A549 (cell line): ENCODE measurements at regions not wholly inside any gene's neighbourhood (a gene's known extent, or its start where the extent isn't known, plus 50 kb on each side); places are given as distances from the start of the nearest gene placed in this dataset.

Experiments used
- ATAC-seq, 2 experiments: fragments of 200-7000 bp in 1 of 2; fragments of >200 bp in 1 of 2; cut with Nextera tagmentation in 1 of 2; cut with Tn5 transposase in 1 of 2; 3 replicates each; pipeline versions ENCODE4 v1.8.0 to v1.9.1; 2018 to 2020; ENCODE audit warnings: mild to moderate bottlenecking in 1 of 2, moderate library complexity in 1 of 2
- CTCF ChIA-PET: fragments of 300-600 bp; sonication (Branson Sonifier 250); formaldehyde crosslinking; extraction: SDS; loops from one replicate; lab custom pipeline; 2021; ENCODE audit warnings: antibody characterized with exemption, inconsistent platforms; lab: Yijun Ruan, JAX
- POLR2A ChIA-PET: fragments of 350-600 bp; formaldehyde crosslinking; extraction: SDS; loops from one replicate; lab custom pipeline; 2021; ENCODE audit warnings: antibody characterized with exemption, inconsistent platforms; lab: Yijun Ruan, JAX
- DNase-seq, 2 experiments: peaks; one replicate each; pipeline versions ENCODE4 v3.0.0 to v3.0.0-alpha.2; 2011 to 2016; ENCODE audit warnings: low read depth in 1 of 2, low spot score in 1 of 2
- FAIRE-seq: peaks from 2 replicates; lab custom pipeline; 2011; peaks lifted over from hg19 to GRCh38; lab: Jason Lieb, UNC
- H3K27ac ChIP-seq, 2 experiments: fragments of >200 bp; sonication (Bioruptor Twin); formaldehyde crosslinking; 3 replicates each; pipeline ENCODE4 v1.5.1; 2016 to 2017
- H3K4me1 ChIP-seq: fragments of >200 bp; sonication (Bioruptor Twin); formaldehyde crosslinking; 3 replicates; pipeline ENCODE4 v1.6.1; 2016
- H3K4me2 ChIP-seq: fragments of >200 bp; sonication (Bioruptor Twin); formaldehyde crosslinking; 3 replicates; pipeline ENCODE4 v1.6.1; 2016
- H3K4me3 ChIP-seq: fragments of >200 bp; sonication (Bioruptor Twin); formaldehyde crosslinking; 3 replicates; pipeline ENCODE4 v1.5.1; 2016
- H3K9me3 ChIP-seq: fragments of >200 bp; sonication (Bioruptor Twin); formaldehyde crosslinking; 3 replicates; pipeline ENCODE4 v1.6.1; 2016
- CHD2 ChIP-seq: fragments of 150-350 bp; IDR thresholded peaks from 2 replicates; pipeline ENCODE4 v1.6.1; 2014; ENCODE audit warnings: low read length; ENCODE audit not compliant: partially characterized antibody
- CHD4 ChIP-seq: fragments of 200-600 bp; sonication (generic); IDR thresholded peaks from 2 replicates; pipeline ENCODE4 v1.6.1; 2016; ENCODE audit warnings: antibody characterized with exemption, mild to moderate bottlenecking, borderline replicate concordance
- EP300 ChIP-seq, 2 experiments: fragments of >200 bp; sonication (Bioruptor Twin); formaldehyde crosslinking; IDR thresholded peaks; 2 replicates in 1 of 2; 3 replicates in 1 of 2; pipeline ENCODE4 v1.6.1; 2016 to 2017
- FOXS1 ChIP-seq: fragments of 250-450 bp; sonication (Bioruptor Pico); IDR thresholded peaks from 2 replicates; pipeline ENCODE4 v1.5.0; 2020; ENCODE audit warnings: mild to moderate bottlenecking, moderate library complexity
- HEYL ChIP-seq: fragments of 250-450 bp; sonication (Bioruptor Pico); IDR thresholded peaks from 2 replicates; pipeline ENCODE4 v1.8.0; 2021; ENCODE audit warnings: mild to moderate bottlenecking, moderate library complexity
- HOXA7 ChIP-seq: fragments of 250-450 bp; sonication (Bioruptor Pico); IDR thresholded peaks from 2 replicates; pipeline ENCODE4 v1.5.0; 2020; ENCODE audit warnings: mild to moderate bottlenecking, moderate library complexity
- HOXB13 ChIP-seq: fragments of 250-450 bp; sonication (Bioruptor Pico); IDR thresholded peaks from 2 replicates; pipeline ENCODE4 v1.5.0; 2020; ENCODE audit warnings: low read depth, mild to moderate bottlenecking, moderate library complexity
- HOXB5 ChIP-seq: fragments of 250-450 bp; sonication (Bioruptor Pico); IDR thresholded peaks from 2 replicates; pipeline ENCODE4 v1.5.0; 2020; ENCODE audit warnings: mild to moderate bottlenecking, moderate library complexity
- KDM1A ChIP-seq: fragments of 200-600 bp; sonication (generic); IDR thresholded peaks from 2 replicates; pipeline ENCODE4 v1.6.1; 2016; ENCODE audit warnings: low read depth, mild to moderate bottlenecking
- MYC ChIP-seq: IDR thresholded peaks from 2 replicates; pipeline ENCODE4 v1.6.1; 2012; ENCODE audit warnings: mild to moderate bottlenecking, inconsistent platforms, low read length, improper control_type of control experiment, borderline replicate concordance
- NPAS2 ChIP-seq: fragments of 250-450 bp; sonication (Bioruptor Pico); IDR thresholded peaks from 2 replicates; pipeline ENCODE4 v1.8.0; 2022; ENCODE audit warnings: mild to moderate bottlenecking, moderate library complexity, borderline replicate concordance
- NR3C1 ChIP-seq: fragments of >200 bp; sonication (Bioruptor Twin); formaldehyde crosslinking; IDR thresholded peaks from 3 replicates; pipeline ENCODE4 v1.6.1; 2017
- POLR2A ChIP-seq: IDR thresholded peaks from 2 replicates; pipeline ENCODE4 v1.6.1; 2012; ENCODE audit warnings: mild to moderate bottlenecking, low read length
- RAD21 ChIP-seq, 2 experiments: fragments of >200 bp in 1 of 2; sonication (Bioruptor Twin) in 1 of 2; formaldehyde crosslinking in 1 of 2; IDR thresholded peaks in 1 of 2; conservative IDR thresholded peaks in 1 of 2; 2 replicates in 1 of 2; 3 replicates in 1 of 2; pipeline ENCODE4 v1.6.1; 2012 to 2018; ENCODE audit warnings: inconsistent platforms in 1 of 2
- ZSCAN20 ChIP-seq: fragments of 250-450 bp; sonication (Bioruptor Pico); IDR thresholded peaks from 2 replicates; pipeline ENCODE4 v1.8.0; 2022; ENCODE audit warnings: mild to moderate bottlenecking, moderate library complexity
- WGBS: methylation state at CpG from one replicate; pipeline ENCODE4 v1.1.6; 2017; ENCODE audit errors: missing lambda C conversion rate; 5-methylcytosine and 5-hydroxymethylcytosine counted together
- TF ChIP-seq, protein P1 (sequence below): fragments of >200 bp; sonication (Bioruptor Twin); formaldehyde crosslinking; IDR thresholded peaks from 3 replicates; pipeline ENCODE4 v1.5.1; 2016
- TF ChIP-seq, protein P2 (sequence below): fragments of >200 bp; sonication (Bioruptor Twin); formaldehyde crosslinking; IDR thresholded peaks from 2 replicates; pipeline ENCODE4 v1.6.1; 2016
- TF ChIP-seq, protein P3 (sequence below): fragments of 150-350 bp; IDR thresholded peaks from 2 replicates; pipeline ENCODE4 v1.6.1; 2014; ENCODE audit warnings: low read depth, mild to moderate bottlenecking, low read length
- TF ChIP-seq, protein P4 (sequence below): fragments of 200-600 bp; sonication (generic); IDR thresholded peaks from 2 replicates; pipeline ENCODE4 v1.6.1; 2016; ENCODE audit warnings: antibody characterized with exemption, mild to moderate bottlenecking, moderate library complexity
- TF ChIP-seq, protein P5 (sequence below): fragments of 250-450 bp; sonication (Bioruptor Pico); IDR thresholded peaks from 2 replicates; pipeline ENCODE4 v1.5.0; 2020; ENCODE audit warnings: low read depth, mild to moderate bottlenecking, moderate library complexity

DNA sequence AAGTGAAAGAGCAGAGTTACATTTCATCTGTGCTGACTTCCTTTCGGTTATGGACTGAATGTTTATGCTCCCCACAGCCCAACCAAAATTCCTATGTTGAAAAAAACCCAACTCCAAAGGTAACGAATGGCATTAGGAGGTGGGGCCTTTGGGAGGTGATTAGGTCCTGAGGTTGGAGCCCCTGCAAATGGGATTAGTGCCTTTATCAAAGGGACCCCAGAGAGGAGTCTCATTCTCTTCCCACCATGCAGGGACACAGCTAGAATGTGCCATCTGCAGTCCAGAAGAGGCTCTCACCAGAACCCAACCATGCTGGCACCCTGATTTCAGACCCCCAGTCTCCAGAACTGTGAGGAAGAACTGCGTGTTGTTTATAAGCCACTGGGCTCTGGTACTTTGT, 199.3 kb downstream of the TOMM20 start:
- ChIA-PET CTCF (interaction anchor here (0.6 to 1.3 kb wide), 3 partner anchors 155 to 430 kb away, joined by 3 to 6 read pairs (median 3); no protein-coding TSS in a partner anchor), POLR2A (no interaction called here)
- Histone ChIP-seq H3K4me2 (no peak overlapping the region), H3K4me3 (no peak overlapping the region), H3K4me1 (peaks cover 36% of the 10 kb centered on the region), H3K9me3 (no peaks in the 10 kb centered on the region)
- 94% methylated on average over 3 of the region's 3 CpGs for WGBS
- no peak for ATAC-seq
- TF ChIP-seq FOXS1 (CRISPR knock-in tag), result no peak
- TF ChIP-seq POLR2A, result no peak
- no peak for TF ChIP-seq HOXB13 (CRISPR knock-in tag)
- TF ChIP-seq, protein P1, sequence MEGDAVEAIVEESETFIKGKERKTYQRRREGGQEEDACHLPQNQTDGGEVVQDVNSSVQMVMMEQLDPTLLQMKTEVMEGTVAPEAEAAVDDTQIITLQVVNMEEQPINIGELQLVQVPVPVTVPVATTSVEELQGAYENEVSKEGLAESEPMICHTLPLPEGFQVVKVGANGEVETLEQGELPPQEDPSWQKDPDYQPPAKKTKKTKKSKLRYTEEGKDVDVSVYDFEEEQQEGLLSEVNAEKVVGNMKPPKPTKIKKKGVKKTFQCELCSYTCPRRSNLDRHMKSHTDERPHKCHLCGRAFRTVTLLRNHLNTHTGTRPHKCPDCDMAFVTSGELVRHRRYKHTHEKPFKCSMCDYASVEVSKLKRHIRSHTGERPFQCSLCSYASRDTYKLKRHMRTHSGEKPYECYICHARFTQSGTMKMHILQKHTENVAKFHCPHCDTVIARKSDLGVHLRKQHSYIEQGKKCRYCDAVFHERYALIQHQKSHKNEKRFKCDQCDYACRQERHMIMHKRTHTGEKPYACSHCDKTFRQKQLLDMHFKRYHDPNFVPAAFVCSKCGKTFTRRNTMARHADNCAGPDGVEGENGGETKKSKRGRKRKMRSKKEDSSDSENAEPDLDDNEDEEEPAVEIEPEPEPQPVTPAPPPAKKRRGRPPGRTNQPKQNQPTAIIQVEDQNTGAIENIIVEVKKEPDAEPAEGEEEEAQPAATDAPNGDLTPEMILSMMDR, result no peak
- TF ChIP-seq, protein P2, sequence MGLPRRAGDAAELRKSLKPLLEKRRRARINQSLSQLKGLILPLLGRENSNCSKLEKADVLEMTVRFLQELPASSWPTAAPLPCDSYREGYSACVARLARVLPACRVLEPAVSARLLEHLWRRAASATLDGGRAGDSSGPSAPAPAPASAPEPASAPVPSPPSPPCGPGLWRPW, result no peak
- no peak for TF ChIP-seq CHD4
- TF ChIP-seq HOXA7, result no peak
- no peak for TF ChIP-seq RAD21 (conservative IDR thresholded peaks at IDR 0.05 in 1 of 2, IDR thresholded peaks at IDR 0.05 in 1 of 2)
- no peak for TF ChIP-seq HEYL (CRISPR knock-in tag)
- TF ChIP-seq, protein P3, sequence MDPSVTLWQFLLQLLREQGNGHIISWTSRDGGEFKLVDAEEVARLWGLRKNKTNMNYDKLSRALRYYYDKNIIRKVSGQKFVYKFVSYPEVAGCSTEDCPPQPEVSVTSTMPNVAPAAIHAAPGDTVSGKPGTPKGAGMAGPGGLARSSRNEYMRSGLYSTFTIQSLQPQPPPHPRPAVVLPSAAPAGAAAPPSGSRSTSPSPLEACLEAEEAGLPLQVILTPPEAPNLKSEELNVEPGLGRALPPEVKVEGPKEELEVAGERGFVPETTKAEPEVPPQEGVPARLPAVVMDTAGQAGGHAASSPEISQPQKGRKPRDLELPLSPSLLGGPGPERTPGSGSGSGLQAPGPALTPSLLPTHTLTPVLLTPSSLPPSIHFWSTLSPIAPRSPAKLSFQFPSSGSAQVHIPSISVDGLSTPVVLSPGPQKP, result no peak
- TF ChIP-seq, all 56 proteins: peak for 0
- DNase-seq (no peak), FAIRE-seq (no peak)
- H3K27ac ChIP-seq, result peak overlapping the region; percentile 17 to 84; a peak in 3 of 6 replicates

DNA sequence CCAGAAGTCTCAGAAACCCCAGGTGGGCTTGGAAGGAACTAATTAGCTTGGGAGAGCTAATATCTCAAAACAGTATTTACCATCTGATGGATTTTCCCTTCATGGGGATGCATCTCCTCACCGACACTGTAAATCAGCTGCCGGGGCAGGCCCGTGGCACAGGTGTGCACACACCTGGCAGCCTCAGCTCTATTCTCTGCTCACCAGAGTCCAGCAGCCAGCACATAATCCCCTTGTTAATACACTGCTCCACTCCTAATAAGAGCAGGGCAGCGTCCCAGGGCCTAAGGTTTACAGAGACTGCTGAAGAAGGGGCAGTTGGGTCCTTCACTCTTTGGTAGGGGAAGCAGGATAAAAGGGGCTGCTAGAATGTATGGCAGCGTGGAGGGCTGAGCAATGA, 200.0 kb downstream of the TOMM20 start:
- ATAC-seq, result no peak
- ChIA-PET CTCF (interaction anchor here (1.2 to 1.3 kb wide), 2 partner anchors 155 to 429 kb away, joined by 3 to 5 read pairs; no protein-coding TSS in a partner anchor), POLR2A (no interaction called here)
- Histone ChIP-seq H3K9me3 (no peaks in the 10 kb centered on the region), H3K27ac (peak overlapping the region; percentile 25 to 84; a peak in 4 of 6 replicates), H3K4me3 (no peak overlapping the region), H3K4me2 (no peak overlapping the region), H3K4me1 (peaks cover 33% of the 10 kb centered on the region)
- no peak for DNase-seq
- 89% methylated on average over 3 of the region's 5 CpGs for WGBS
- FAIRE-seq, result no peak
- TF ChIP-seq, protein P2, result no peak
- TF ChIP-seq, protein P1, result no peak
- TF ChIP-seq EP300 (IDR thresholded peaks at IDR 0.05), result no peak
- no peak for TF ChIP-seq ZSCAN20

DNA sequence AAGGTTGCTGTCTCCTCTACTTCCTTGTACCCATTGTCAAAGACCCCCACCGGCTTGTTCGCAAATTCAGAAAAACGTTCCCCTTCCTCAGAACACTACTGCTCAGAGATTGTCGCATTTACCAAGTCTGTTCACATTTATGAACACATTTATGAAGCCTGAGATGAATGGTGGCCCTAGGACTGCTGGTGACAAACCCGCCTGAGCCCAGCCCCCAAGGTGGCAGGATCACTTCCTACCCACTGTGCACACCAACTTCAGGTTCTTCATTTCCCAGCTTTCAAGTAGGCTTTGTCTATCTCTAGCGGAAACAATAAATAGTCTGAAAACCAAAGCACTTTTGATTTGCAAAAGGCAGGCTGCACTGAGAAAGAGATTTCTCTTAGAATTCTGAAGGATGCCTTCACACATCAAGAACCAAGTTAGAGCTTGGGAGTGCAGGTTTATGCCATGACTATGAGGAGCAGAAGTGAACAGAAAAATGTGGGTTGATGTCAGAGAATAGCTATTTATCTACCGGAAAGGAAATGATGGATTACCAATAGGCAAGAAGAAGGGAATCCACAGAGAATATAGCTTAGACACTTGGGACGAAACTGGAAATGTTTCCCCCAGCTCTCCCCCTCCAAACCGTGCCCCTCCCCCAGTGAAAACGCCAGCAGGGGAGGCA, 200.5 kb downstream of the TOMM20 start:
- ATAC-seq (no peak), DNase-seq (no peak), FAIRE-seq (no peak)
- Histone ChIP-seq H3K4me1 (peaks cover 28% of the 10 kb centered on the region), H3K4me2 (no peak overlapping the region), H3K27ac (peak overlapping the region; percentile 25 to 84; a peak in 4 of 6 replicates), H3K4me3 (no peak overlapping the region), H3K9me3 (no peaks in the 10 kb centered on the region)
- WGBS, result 80% methylated on average over 10 of the region's 10 CpGs
- ChIA-PET CTCF (interaction anchor here (1.2 to 1.3 kb wide), 2 partner anchors 156 to 429 kb away, joined by 3 to 5 read pairs; no protein-coding TSS in a partner anchor), POLR2A (no interaction called here)
- TF ChIP-seq HOXB5 (CRISPR knock-in tag), result no peak
- TF ChIP-seq NPAS2 (CRISPR knock-in tag), result no peak
- TF ChIP-seq NR3C1, result no peak
- no peak for TF ChIP-seq KDM1A
- no peak for TF ChIP-seq CHD4
- TF ChIP-seq, protein P4, sequence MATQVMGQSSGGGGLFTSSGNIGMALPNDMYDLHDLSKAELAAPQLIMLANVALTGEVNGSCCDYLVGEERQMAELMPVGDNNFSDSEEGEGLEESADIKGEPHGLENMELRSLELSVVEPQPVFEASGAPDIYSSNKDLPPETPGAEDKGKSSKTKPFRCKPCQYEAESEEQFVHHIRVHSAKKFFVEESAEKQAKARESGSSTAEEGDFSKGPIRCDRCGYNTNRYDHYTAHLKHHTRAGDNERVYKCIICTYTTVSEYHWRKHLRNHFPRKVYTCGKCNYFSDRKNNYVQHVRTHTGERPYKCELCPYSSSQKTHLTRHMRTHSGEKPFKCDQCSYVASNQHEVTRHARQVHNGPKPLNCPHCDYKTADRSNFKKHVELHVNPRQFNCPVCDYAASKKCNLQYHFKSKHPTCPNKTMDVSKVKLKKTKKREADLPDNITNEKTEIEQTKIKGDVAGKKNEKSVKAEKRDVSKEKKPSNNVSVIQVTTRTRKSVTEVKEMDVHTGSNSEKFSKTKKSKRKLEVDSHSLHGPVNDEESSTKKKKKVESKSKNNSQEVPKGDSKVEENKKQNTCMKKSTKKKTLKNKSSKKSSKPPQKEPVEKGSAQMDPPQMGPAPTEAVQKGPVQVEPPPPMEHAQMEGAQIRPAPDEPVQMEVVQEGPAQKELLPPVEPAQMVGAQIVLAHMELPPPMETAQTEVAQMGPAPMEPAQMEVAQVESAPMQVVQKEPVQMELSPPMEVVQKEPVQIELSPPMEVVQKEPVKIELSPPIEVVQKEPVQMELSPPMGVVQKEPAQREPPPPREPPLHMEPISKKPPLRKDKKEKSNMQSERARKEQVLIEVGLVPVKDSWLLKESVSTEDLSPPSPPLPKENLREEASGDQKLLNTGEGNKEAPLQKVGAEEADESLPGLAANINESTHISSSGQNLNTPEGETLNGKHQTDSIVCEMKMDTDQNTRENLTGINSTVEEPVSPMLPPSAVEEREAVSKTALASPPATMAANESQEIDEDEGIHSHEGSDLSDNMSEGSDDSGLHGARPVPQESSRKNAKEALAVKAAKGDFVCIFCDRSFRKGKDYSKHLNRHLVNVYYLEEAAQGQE, result no peak
- TF ChIP-seq MYC, result no peak
- no peak for TF ChIP-seq CHD2
- TF ChIP-seq, protein P5, sequence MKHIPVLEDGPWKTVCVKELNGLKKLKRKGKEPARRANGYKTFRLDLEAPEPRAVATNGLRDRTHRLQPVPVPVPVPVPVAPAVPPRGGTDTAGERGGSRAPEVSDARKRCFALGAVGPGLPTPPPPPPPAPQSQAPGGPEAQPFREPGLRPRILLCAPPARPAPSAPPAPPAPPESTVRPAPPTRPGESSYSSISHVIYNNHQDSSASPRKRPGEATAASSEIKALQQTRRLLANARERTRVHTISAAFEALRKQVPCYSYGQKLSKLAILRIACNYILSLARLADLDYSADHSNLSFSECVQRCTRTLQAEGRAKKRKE (CRISPR knock-in tag), result no peak
